ENCODE measurements at regions not wholly inside any gene's neighbourhood (a gene's known extent, or its start where the extent isn't known, plus 50 kb on each side); places are given as distances from the start of the nearest gene placed in this dataset.

GRCh38 chr11:109970516-109971183 lies 122.5 kb upstream of the ZC3H12C start:
- Mint-ChIP-seq H3K4me1 (no peaks in the 10 kb centered on the region), H3K4me3 (no peak overlapping the region), H3K27ac (no peak overlapping the region), H3K36me3 (no peaks in the 10 kb centered on the region), H3K27me3 (peaks cover 0 to 4% of the 10 kb centered on the region in 2 donors), H3K9me3 (peaks cover 0 to 7% (median under 1%) of the 10 kb centered on the region in 8 donors)
- Histone ChIP-seq H3K9me3 (ENCODE audit: control insufficient read depth in 1 of 2, low read length in 2 of 2) (no peaks in the 10 kb centered on the region), H3K27ac (ENCODE audit: low read depth, low read length) (no peak overlapping the region), H3K27me3 (ENCODE audit: insufficient read depth, low read length) (no peaks in the 10 kb centered on the region), H3K4me3 (ENCODE audit: low read length in 2 of 2) (no peak overlapping the region), H3K4me1 (ENCODE audit: insufficient read depth, low read length) (no peaks in the 10 kb centered on the region), H3K36me3 (ENCODE audit: insufficient read depth, low read length) (no peaks in the 10 kb centered on the region)
- intact Hi-C loops (cut with micrococcal nuclease) = no loop called here
- ChIA-PET CTCF (ENCODE audit: partially characterized antibody) (no interaction called here), POLR2A (ENCODE audit: partially characterized antibody) (no interaction called here)
- no peak for DNase-seq

GRCh38 chr11:109971184-109971523 lies 122.0 kb upstream of the ZC3H12C start:
- intact Hi-C loops (cut with micrococcal nuclease) = no loop called here
- no peak for DNase-seq

GRCh38 chr11:109972181-109972715 lies 120.9 kb upstream of the ZC3H12C start:
- DNase-seq = no peak
- ChIA-PET POLR2A (ENCODE audit: partially characterized antibody) (no interaction called here), CTCF (ENCODE audit: partially characterized antibody) (no interaction called here)
- intact Hi-C loops (cut with micrococcal nuclease) = no loop called here
- H3K4me3 ChIP-seq (ENCODE audit: low read length in 2 of 2) = no peak overlapping the region
- Mint-ChIP-seq H3K36me3 (no peaks in the 10 kb centered on the region), H3K27ac (no peak overlapping the region), H3K4me3 (no peak overlapping the region), H3K9me3 (peaks cover 0 to 7% (median 0%) of the 10 kb centered on the region in 8 donors), H3K27me3 (peaks cover under 1 to 4% of the 10 kb centered on the region in 2 donors), H3K4me1 (no peaks in the 10 kb centered on the region)
- no peaks in the 10 kb centered on the region for H3K36me3 ChIP-seq (ENCODE audit: insufficient read depth, low read length)
- no peaks in the 10 kb centered on the region for H3K27me3 ChIP-seq (ENCODE audit: insufficient read depth, low read length)
- no peaks in the 10 kb centered on the region for H3K9me3 ChIP-seq (ENCODE audit: control insufficient read depth in 1 of 2, low read length in 2 of 2)
- H3K27ac ChIP-seq (ENCODE audit: low read depth, low read length) = no peak overlapping the region
- H3K4me1 ChIP-seq (ENCODE audit: insufficient read depth, low read length) = no peaks in the 10 kb centered on the region

More at GRCh38 chr11:109971184-109971523, 122.0 kb upstream of the ZC3H12C start:
- no peak overlapping the region for H3K4me3 Mint-ChIP-seq
- Histone ChIP-seq H3K4me1 (ENCODE audit: insufficient read depth, low read length) (no peaks in the 10 kb centered on the region), H3K4me3 (ENCODE audit: low read length in 2 of 2) (no peak overlapping the region), H3K36me3 (ENCODE audit: insufficient read depth, low read length) (no peaks in the 10 kb centered on the region), H3K27ac (ENCODE audit: low read depth, low read length) (no peak overlapping the region), H3K27me3 (ENCODE audit: insufficient read depth, low read length) (no peaks in the 10 kb centered on the region), H3K9me3 (ENCODE audit: control insufficient read depth in 1 of 2, low read length in 2 of 2) (no peaks in the 10 kb centered on the region)
- no peaks in the 10 kb centered on the region for H3K4me1 Mint-ChIP-seq
- H3K36me3 Mint-ChIP-seq = no peaks in the 10 kb centered on the region
- POLR2A ChIA-PET (ENCODE audit: partially characterized antibody) = no interaction called here
- H3K27ac Mint-ChIP-seq = no peak overlapping the region
- peaks cover 0 to 7% (median 0%) of the 10 kb centered on the region in 8 donors for H3K9me3 Mint-ChIP-seq
- CTCF ChIA-PET (ENCODE audit: partially characterized antibody) = no interaction called here
- peaks cover 0 to 4% of the 10 kb centered on the region in 2 donors for H3K27me3 Mint-ChIP-seq

- Histone ChIP-seq H3K9me3 (ENCODE audit: control insufficient read depth in 1 of 2, low read length in 2 of 2) (no peaks in the 10 kb centered on the region), H3K4me3 (ENCODE audit: low read length in 2 of 2) (no peak overlapping the region), H3K36me3 (ENCODE audit: insufficient read depth, low read length) (no peaks in the 10 kb centered on the region), H3K4me1 (ENCODE audit: insufficient read depth, low read length) (no peaks in the 10 kb centered on the region), H3K27me3 (ENCODE audit: insufficient read depth, low read length) (no peaks in the 10 kb centered on the region), H3K27ac (ENCODE audit: low read depth, low read length) (no peak overlapping the region)
- intact Hi-C loops (cut with micrococcal nuclease) = no loop called here
- H3K27ac Mint-ChIP-seq = no peak overlapping the region
- DNase-seq = no peak
- POLR2A ChIA-PET (ENCODE audit: partially characterized antibody) = no interaction called here
- no peaks in the 10 kb centered on the region for H3K36me3 Mint-ChIP-seq
- H3K27me3 Mint-ChIP-seq = peaks cover 2 to 4% of the 10 kb centered on the region in 2 donors
- no peak overlapping the region for H3K4me3 Mint-ChIP-seq
- no peaks in the 10 kb centered on the region for H3K4me1 Mint-ChIP-seq
- CTCF ChIA-PET (ENCODE audit: partially characterized antibody) = no interaction called here
- H3K9me3 Mint-ChIP-seq = peaks cover 0 to 7% (median 0%) of the 10 kb centered on the region in 8 donors
Observed at GRCh38 chr11:109972939-109973338, 120.3 kb upstream of the ZC3H12C start.

GRCh38 chr11:109973486-109973885 lies 119.7 kb upstream of the ZC3H12C start:
- intact Hi-C loops (cut with micrococcal nuclease) = no loop called here
- Histone ChIP-seq H3K27ac (ENCODE audit: low read depth, low read length) (no peak overlapping the region), H3K4me3 (ENCODE audit: low read length in 2 of 2) (no peak overlapping the region), H3K9me3 (ENCODE audit: control insufficient read depth in 1 of 2, low read length in 2 of 2) (no peaks in the 10 kb centered on the region), H3K36me3 (ENCODE audit: insufficient read depth, low read length) (no peaks in the 10 kb centered on the region), H3K4me1 (ENCODE audit: insufficient read depth, low read length) (no peaks in the 10 kb centered on the region), H3K27me3 (ENCODE audit: insufficient read depth, low read length) (no peaks in the 10 kb centered on the region)
- Mint-ChIP-seq H3K9me3 (peaks cover 0 to 6% (median 0%) of the 10 kb centered on the region in 8 donors), H3K27me3 (peaks cover 5 to 7% of the 10 kb centered on the region in 2 donors), H3K4me3 (no peak overlapping the region), H3K4me1 (no peaks in the 10 kb centered on the region), H3K36me3 (no peaks in the 10 kb centered on the region), H3K27ac (peak overlapping the region in 1 of 7 donors; percentile 25)
- ChIA-PET CTCF (ENCODE audit: partially characterized antibody) (no interaction called here), POLR2A (ENCODE audit: partially characterized antibody) (no interaction called here)
- DNase-seq = no peak

- ChIA-PET POLR2A (ENCODE audit: partially characterized antibody) (no interaction called here), CTCF (ENCODE audit: partially characterized antibody) (no interaction called here)
- Histone ChIP-seq H3K9me3 (ENCODE audit: control insufficient read depth in 1 of 2, low read length in 2 of 2) (no peaks in the 10 kb centered on the region), H3K27ac (ENCODE audit: low read depth, low read length) (no peak overlapping the region), H3K36me3 (ENCODE audit: insufficient read depth, low read length) (no peaks in the 10 kb centered on the region), H3K27me3 (ENCODE audit: insufficient read depth, low read length) (no peaks in the 10 kb centered on the region), H3K4me1 (ENCODE audit: insufficient read depth, low read length) (no peaks in the 10 kb centered on the region), H3K4me3 (ENCODE audit: low read length in 2 of 2) (no peak overlapping the region)
- no peak overlapping the region for H3K27ac Mint-ChIP-seq
- intact Hi-C loops (cut with micrococcal nuclease) = no loop called here
- peaks cover 7 to 8% of the 10 kb centered on the region in 2 donors for H3K27me3 Mint-ChIP-seq
- no peaks in the 10 kb centered on the region for H3K36me3 Mint-ChIP-seq
- no peak for DNase-seq
- H3K9me3 Mint-ChIP-seq = peaks cover 0 to 5% (median 0%) of the 10 kb centered on the region in 8 donors
- no peak overlapping the region for H3K4me3 Mint-ChIP-seq
- H3K4me1 Mint-ChIP-seq = no peaks in the 10 kb centered on the region
Observed at GRCh38 chr11:109974523-109974922, 118.7 kb upstream of the ZC3H12C start.

GRCh38 chr11:109978895-109979294 lies 114.3 kb upstream of the ZC3H12C start:
- no peaks in the 10 kb centered on the region for H3K27me3 ChIP-seq (ENCODE audit: insufficient read depth, low read length)
- intact Hi-C loops (cut with micrococcal nuclease) = no loop called here
- no peaks in the 10 kb centered on the region for H3K4me1 ChIP-seq (ENCODE audit: insufficient read depth, low read length)
- no peak overlapping the region for H3K27ac Mint-ChIP-seq
- no peaks in the 10 kb centered on the region for H3K9me3 ChIP-seq (ENCODE audit: control insufficient read depth in 1 of 2, low read length in 2 of 2)
- CTCF ChIA-PET (ENCODE audit: partially characterized antibody) = no interaction called here
- H3K36me3 Mint-ChIP-seq = no peaks in the 10 kb centered on the region
- no peaks in the 10 kb centered on the region for H3K4me1 Mint-ChIP-seq
- no peak overlapping the region for H3K4me3 ChIP-seq (ENCODE audit: low read length in 2 of 2)
- H3K27ac ChIP-seq (ENCODE audit: low read depth, low read length) = no peak overlapping the region
- H3K36me3 ChIP-seq (ENCODE audit: insufficient read depth, low read length) = no peaks in the 10 kb centered on the region
- POLR2A ChIA-PET (ENCODE audit: partially characterized antibody) = no interaction called here
- no peak for DNase-seq
- no peak overlapping the region for H3K4me3 Mint-ChIP-seq
- H3K9me3 Mint-ChIP-seq = peaks cover 0 to 5% (median 0%) of the 10 kb centered on the region in 8 donors
- H3K27me3 Mint-ChIP-seq = peaks cover 7 to 13% of the 10 kb centered on the region in 2 donors

Data from CD4-positive, alpha-beta memory T cell (primary cell).